HTR-8/SVneo (cell line): ENCODE measurements at regions not wholly inside any gene's neighbourhood (a gene's known extent, or its start where the extent isn't known, plus 50 kb on each side); places are given as distances from the start of the nearest gene placed in this dataset.
"Not testable (repeated sequence)": the region's sequence is repeated elsewhere in the genome, so short reads cannot be mapped to it uniquely, and the experiment has no call there.

Experiments
- DNase-seq: peaks from one replicate; pipeline ENCODE4 v3.0.0; 2011; ENCODE audit warnings: low spot score, mixed read lengths; ENCODE audit not compliant: insufficient read length
- FAIRE-seq: peaks from 2 replicates; lab custom pipeline; 2011; peaks lifted over from hg19 to GRCh38; lab: Jason Lieb, UNC

DNA sequence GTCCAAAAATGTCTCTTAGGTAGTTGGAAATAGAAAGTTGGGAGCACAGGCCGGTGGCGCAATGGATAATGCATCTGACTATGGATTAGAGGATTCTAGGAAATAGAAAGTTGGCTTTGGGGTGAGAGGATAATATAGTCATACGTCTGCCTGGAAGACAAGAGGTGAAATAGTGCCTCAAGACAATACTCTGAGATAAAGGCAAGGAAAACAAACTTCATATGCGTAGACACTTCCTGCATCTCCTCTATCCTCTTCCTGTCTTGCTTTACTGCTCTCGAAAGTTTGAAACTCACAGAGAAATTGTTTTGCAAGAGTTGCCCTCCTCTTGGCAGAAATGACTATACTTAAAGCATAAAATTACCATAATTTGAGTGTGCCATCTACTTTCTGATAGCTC is 153.2 kb upstream of the FBXL7 start:
- FAIRE-seq (no peak), DNase-seq (no peak)

DNA sequence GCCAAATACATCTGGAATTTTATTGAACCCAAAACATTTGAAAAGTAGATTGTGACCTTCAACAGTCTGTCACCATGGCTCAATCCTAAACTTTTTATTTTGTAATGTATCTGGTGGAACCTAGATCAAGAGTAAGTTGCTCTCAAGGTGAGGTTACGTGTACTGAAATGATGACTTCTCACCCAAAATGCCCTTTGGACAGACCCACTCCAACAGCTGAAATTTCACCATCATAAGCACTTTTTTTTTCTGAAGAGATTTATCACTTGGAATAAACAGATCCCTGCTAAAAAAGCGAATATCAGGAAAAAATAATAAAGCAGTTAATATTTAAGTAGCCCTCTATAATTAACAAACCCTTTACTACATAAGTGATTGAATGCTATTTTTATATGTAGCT is 155.0 kb upstream of the FBXL7 start:
- FAIRE-seq (no peak), DNase-seq (no peak)

- FAIRE-seq: no peak
Measured at GRCh38 chr5:15338546-15338945, 161.4 kb upstream of the FBXL7 start.

GRCh38 chr5:15334551-15335266 is 165.3 kb upstream of the FBXL7 start:
- no peak for FAIRE-seq
- no peak for DNase-seq

More at GRCh38 chr5:15338546-15338945, 161.4 kb upstream of the FBXL7 start:
- DNase-seq: no peak

DNA sequence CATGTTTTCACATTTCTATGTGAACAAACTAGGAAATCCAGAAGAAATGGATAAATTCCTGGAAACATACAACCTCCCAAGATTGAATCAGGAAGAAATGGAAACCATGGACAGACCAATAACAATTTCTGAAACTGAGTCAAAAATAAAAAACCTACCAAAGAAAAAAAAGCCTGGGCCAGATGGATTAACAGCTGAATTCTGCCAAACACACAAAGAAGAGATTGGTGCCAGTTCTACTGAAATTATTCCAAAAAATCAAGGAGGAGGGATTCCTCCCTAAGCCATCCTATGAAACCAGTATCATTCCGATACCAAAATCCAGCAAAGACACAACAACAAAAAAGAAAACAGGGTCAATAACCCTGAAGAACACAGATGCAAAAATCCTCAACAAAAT is 166.9 kb upstream of the FBXL7 start:
- FAIRE-seq (no peak), DNase-seq (no peak)

GRCh38 chr5:15326932-15327331 is 173.0 kb upstream of the FBXL7 start:
- DNase-seq (no peak), FAIRE-seq (no peak)

GRCh38 chr5:15326471-15326870 is 173.5 kb upstream of the FBXL7 start:
- no peak for FAIRE-seq

GRCh38 chr5:15322421-15322820 is 177.6 kb upstream of the FBXL7 start:
- DNase-seq (no peak), FAIRE-seq (no peak)

More at GRCh38 chr5:15326471-15326870, 173.5 kb upstream of the FBXL7 start:
- no peak for DNase-seq

DNA sequence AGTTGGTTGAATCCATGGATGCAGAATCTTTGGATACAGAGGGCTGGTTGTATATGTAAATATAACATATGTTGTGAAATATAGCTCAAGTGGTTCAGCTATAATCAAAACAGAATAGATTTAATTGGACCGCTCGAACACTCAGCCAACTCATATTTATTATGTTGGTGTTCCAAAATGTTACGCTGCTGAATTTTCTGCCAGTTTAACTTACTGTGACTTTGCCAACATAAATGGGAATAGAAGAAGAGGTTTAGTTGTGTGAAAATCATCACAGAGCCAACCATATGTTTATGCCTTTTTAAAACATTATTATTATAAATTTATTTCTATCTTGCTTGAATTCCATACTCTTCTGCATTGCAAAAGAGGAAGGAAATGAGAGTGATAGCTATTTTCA is 178.2 kb upstream of the FBXL7 start:
- FAIRE-seq: no peak
- DNase-seq: no peak

DNA sequence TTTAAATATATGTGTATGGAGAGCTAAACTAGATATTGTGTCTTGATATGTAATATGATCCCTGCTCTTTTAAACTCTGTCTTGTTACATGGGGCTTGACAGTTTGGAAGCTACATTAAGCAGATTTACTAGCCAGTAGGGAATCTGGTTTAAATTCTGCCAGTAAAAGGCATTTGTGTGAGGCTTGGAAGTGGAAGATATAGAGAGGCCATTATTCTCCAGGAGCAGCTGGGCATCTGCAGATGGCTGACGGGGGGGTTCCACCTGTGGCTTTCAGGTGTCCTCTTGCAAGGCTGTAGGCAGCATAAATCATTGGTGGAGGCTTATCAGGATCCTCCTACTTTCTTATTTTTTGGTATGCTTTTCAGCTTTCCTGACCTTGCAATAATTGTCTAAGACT is 179.1 kb upstream of the FBXL7 start:
- no peak for FAIRE-seq
- no peak for DNase-seq

DNA sequence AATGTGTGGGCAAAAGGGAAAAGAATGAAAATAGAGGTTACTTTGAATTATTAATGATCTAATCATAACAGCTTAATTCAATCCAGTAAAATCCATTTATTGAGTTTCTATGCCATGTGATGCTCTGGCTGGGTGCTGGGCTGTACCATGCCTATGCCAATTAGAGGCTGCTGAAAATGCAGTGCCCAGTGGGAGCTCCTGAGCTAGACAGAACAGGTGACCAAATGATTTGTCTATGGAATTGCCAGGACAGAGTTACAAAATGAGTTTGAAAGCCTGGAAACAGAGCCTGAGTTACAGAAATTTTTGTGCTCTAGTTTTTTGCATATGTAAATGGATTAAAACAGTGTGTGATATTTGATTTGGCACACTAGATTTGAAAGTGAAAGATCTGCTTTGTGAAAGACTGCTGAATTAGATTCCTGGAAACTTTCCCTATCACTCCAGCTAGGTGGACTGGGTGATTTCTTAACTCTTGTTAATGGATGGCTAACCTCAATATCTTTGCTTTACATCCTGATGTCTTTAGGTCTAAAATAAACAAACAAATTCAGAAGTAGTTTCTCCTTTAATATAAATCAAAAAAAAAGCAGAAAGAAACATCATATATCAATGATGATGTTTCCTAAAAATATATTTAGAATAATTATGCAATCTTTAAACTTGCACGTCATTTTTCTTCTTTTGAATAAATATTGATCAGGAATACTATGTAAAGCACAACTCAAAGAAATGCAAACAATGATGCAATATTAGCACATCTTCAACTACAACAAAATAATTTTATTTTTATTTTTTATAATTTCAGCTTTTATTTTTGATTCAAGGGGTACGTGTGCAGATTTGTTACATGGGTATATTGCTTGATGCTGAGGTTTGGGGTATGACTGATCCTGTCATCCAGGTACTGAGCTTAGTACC is 194.8 kb upstream of the FBXL7 start:
- no peak for FAIRE-seq
- no peak for DNase-seq

DNA sequence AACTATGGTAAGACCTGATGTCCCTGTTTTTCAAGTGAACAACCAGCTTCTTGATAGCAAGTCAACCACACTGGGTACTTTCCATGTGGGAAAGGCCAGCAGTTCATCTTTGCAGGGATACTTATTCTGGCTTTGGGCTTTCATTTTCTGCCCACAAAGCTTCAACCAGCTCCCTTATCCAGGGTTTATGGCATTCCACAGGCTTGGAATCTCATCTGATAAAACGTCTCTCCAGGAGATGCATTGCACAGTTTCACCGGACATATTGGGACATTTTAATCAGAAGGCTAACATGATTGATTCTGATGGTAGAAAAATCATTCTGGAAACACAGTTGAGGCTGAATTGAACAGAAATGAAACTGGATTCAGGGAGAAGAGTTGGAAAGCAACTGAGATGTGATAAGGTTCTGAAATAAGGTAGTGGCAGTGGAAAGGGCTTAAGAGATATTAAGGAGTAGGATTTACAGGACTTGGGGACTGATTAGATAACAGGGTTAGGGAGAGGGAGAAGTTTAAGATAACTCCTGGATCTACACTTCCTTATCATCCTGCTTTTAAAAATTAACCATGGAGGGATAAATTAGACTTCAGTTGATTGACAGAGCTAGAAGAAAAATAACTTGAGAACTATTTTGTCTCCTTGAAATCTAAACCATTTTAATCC is 195.8 kb upstream of the FBXL7 start:
- DNase-seq: no peak
- FAIRE-seq: no peak

GRCh38 chr5:15300141-15300540 is 199.8 kb upstream of the FBXL7 start:
- DNase-seq (no peak), FAIRE-seq (no peak)

GRCh38 chr5:15290953-15291352 is 209.0 kb upstream of the FBXL7 start:
- FAIRE-seq: no peak
- no peak for DNase-seq

- FAIRE-seq (no peak), DNase-seq (no peak)
Measured at GRCh38 chr5:15286650-15287049, 213.3 kb upstream of the FBXL7 start.

DNA sequence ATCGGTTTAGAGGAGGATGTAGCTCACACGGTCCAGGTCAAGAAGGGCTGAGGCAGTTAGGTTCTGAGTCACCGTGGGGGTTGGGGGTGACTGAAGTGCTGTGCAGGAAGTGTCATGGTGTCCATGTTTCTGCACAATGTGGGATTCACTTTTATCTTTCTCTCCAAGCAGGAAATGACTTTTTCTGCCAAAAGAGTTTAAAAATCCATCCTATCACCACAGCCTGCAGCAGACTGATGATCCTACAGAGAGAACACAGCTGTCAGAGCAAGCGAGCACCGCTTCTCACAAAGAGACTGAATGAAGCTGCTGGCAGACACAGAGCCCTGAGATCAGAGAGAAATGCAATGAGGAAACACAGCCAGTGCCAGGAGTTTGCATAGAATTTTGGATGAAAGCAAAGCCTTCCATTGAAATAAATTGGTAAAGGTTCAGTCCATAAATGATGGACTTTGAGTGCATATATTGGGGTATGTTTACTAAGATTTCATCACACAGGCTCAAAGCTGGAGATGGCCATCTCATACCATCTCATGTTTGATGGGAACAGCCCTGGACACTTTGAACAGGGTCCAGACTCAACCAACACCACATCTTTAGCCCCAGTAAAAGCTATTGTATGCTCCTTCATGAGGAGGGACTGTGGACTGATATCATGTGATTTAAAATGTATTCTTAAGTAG is 213.9 kb upstream of the FBXL7 start:
- DNase-seq (peak; percentile 13), FAIRE-seq (peak; percentile 9)

GRCh38 chr5:15284706-15285105 is 215.3 kb upstream of the FBXL7 start:
- DNase-seq (no peak), FAIRE-seq (no peak)

DNA sequence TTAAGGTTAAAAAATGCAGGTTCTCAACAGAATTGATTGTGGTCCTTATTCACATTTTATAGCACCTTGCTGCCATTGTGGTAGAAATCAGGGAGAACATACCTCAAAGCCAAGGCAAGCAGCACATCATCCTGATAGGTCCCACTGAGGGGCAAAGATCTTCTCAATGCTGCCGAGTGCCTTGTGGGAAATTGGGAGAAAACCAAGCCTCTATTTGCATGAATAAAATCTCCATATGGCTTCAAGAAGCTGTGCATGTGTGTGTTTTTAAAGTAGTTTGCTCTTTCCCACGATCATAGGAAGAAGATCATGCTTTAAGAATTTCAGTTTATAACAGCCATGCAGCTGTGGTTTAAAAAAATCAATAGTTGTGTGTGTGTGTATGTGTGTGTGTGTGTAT is 216.9 kb upstream of the FBXL7 start:
- DNase-seq (no peak), FAIRE-seq (no peak)

DNA sequence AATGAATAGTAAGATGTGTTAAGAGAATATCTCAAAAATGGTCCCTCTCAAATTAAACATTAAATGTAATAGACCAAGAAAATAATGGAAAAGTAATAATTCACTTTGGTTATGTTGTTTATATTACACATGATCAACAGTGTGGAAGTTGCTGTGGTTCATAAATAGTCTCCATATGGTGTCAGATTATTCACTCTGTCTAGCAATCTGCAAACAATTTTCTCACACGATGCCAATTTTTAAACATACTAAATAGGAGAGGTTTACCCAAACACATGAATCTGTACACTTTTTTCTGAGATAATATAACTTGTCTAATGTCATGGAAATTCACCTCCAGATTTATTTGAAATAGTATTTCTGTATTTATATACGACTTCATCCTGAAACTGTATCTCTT is 217.4 kb upstream of the FBXL7 start:
- FAIRE-seq: no peak
- no peak for DNase-seq

GRCh38 chr5:15271596-15271995 is 228.4 kb upstream of the FBXL7 start:
- FAIRE-seq, DNase-seq: not testable (repeated sequence)
